HEK293 (cell line): ENCODE measurements at regions not wholly inside any gene's neighbourhood (a gene's known extent, or its start where the extent isn't known, plus 50 kb on each side); places are given as distances from the start of the nearest gene placed in this dataset.

Experiments used
- CTCF ChIA-PET: fragments of 350-600 bp; formaldehyde crosslinking; extraction: SDS; loops from one replicate; lab custom pipeline; 2021; ENCODE audit warnings: antibody characterized with exemption; lab: Yijun Ruan, JAX
- POLR2A ChIA-PET: fragments of 300-600 bp; formaldehyde crosslinking; extraction: SDS; loops from one replicate; lab custom pipeline; 2020; ENCODE audit warnings: antibody characterized with exemption, inconsistent platforms; lab: Yijun Ruan, JAX
- H3K27ac ChIP-seq: fragments of 200-500 bp; sonication (Bioruptor generic); 2 replicates; pipeline ENCODE4 v1.5.1; 2014; ENCODE audit warnings: low read depth, low read length, control low read depth, inconsistent platforms; ENCODE audit errors: extremely low read depth
- H3K36me3 ChIP-seq, 2 experiments: fragments of 200-500 bp in 1 of 2; sonication (Bioruptor generic) in 1 of 2; 1 replicate in 1 of 2; 2 replicates in 1 of 2; pipeline ENCODE4 v1.5.1; 2014 to 2017; ENCODE audit warnings: inconsistent platforms in 2 of 2, low read length in 2 of 2; ENCODE audit not compliant: control insufficient read depth in 2 of 2, insufficient read depth in 1 of 2
- H3K4me1 ChIP-seq: fragments of 200-500 bp; sonication (Bioruptor generic); 2 replicates; pipeline ENCODE4 v1.5.1; 2014; ENCODE audit warnings: mild to moderate bottlenecking, low read length, inconsistent platforms; ENCODE audit not compliant: control insufficient read depth, insufficient read depth
- H3K4me3 ChIP-seq: 2 replicates; pipeline ENCODE4 v1.5.1; 2011; ENCODE audit warnings: low read depth, mild to moderate bottlenecking, control low read depth, low read length, moderate library complexity
- H3K9me3 ChIP-seq: fragments of 200-500 bp; sonication (Bioruptor generic); 2 replicates; pipeline ENCODE4 v1.5.1; 2014; ENCODE audit warnings: low read depth, low read length, inconsistent platforms; ENCODE audit not compliant: control insufficient read depth, insufficient read depth
- BCL6B ChIP-seq: fragments of 450-650 bp; formaldehyde crosslinking; IDR thresholded peaks from 2 replicates; pipeline ENCODE4 v1.5.1; 2017; ENCODE audit warnings: missing biosample characterization, missing genetic modification characterization
- PRDM2 ChIP-seq: fragments of 450-650 bp; formaldehyde crosslinking; IDR thresholded peaks from 2 replicates; pipeline ENCODE4 v1.5.1; 2016; ENCODE audit warnings: missing biosample characterization, missing genetic modification characterization, borderline replicate concordance
- REPIN1 ChIP-seq: fragments of 450-650 bp; formaldehyde crosslinking; IDR thresholded peaks from 2 replicates; pipeline ENCODE4 v1.5.1; 2017; ENCODE audit warnings: missing biosample characterization, missing genetic modification characterization, low read depth
- SETDB1 ChIP-seq: IDR thresholded peaks from one replicate; pipeline ENCODE4 v1.6.1; 2017; ENCODE audit warnings: mild to moderate bottlenecking, low read length, moderate library complexity, mixed read lengths; ENCODE audit not compliant: insufficient read length
- SP7 ChIP-seq: fragments of 450-650 bp; formaldehyde crosslinking; IDR thresholded peaks from 2 replicates; pipeline ENCODE4 v1.5.1; 2016; ENCODE audit warnings: missing biosample characterization, missing genetic modification characterization
- TRIM28 ChIP-seq: IDR thresholded peaks from 2 replicates; pipeline ENCODE4 v1.6.1; 2011; ENCODE audit warnings: low read length, control low read depth, borderline replicate concordance
- YY1 ChIP-seq: fragments of 450-650 bp; formaldehyde crosslinking; IDR thresholded peaks from 2 replicates; pipeline ENCODE4 v1.5.1; 2018; ENCODE audit warnings: missing biosample characterization, missing genetic modification characterization
- ZBTB10 ChIP-seq: fragments of 450-650 bp; formaldehyde crosslinking; IDR thresholded peaks from 2 replicates; pipeline ENCODE4 v1.5.1; 2016; ENCODE audit warnings: missing biosample characterization, missing genetic modification characterization
- ZBTB49 ChIP-seq: fragments of 450-650 bp; formaldehyde crosslinking; IDR thresholded peaks from 2 replicates; pipeline ENCODE4 v1.5.1; 2016; ENCODE audit warnings: missing biosample characterization, missing genetic modification characterization, low read depth
- ZNF121 ChIP-seq: fragments of 450-650 bp; formaldehyde crosslinking; IDR thresholded peaks from 2 replicates; pipeline ENCODE4 v1.5.1; 2016; ENCODE audit warnings: missing biosample characterization, missing genetic modification characterization
- ZNF132 ChIP-seq: fragments of 450-650 bp; formaldehyde crosslinking; IDR thresholded peaks from 2 replicates; pipeline ENCODE4 v1.5.1; 2017; ENCODE audit warnings: missing biosample characterization, missing genetic modification characterization, borderline replicate concordance
- ZNF138 ChIP-seq: fragments of 450-650 bp; formaldehyde crosslinking; IDR thresholded peaks from 2 replicates; pipeline ENCODE4 v1.5.1; 2016; ENCODE audit warnings: missing biosample characterization, missing genetic modification characterization, borderline replicate concordance
- ZNF157 ChIP-seq: fragments of 450-650 bp; formaldehyde crosslinking; IDR thresholded peaks from 2 replicates; pipeline ENCODE4 v1.5.1; 2016; ENCODE audit warnings: missing biosample characterization, missing genetic modification characterization
- ZNF2 ChIP-seq: fragments of 450-650 bp; formaldehyde crosslinking; IDR thresholded peaks from 2 replicates; pipeline ENCODE4 v1.5.1; 2016; ENCODE audit warnings: missing biosample characterization, missing genetic modification characterization
- ZNF26 ChIP-seq: fragments of 450-650 bp; formaldehyde crosslinking; IDR thresholded peaks from 2 replicates; pipeline ENCODE4 v1.5.1; 2016; ENCODE audit warnings: missing biosample characterization, missing genetic modification characterization
- ZNF549 ChIP-seq: fragments of 450-650 bp; IDR thresholded peaks from 2 replicates; pipeline ENCODE4 v1.5.1; 2018; ENCODE audit warnings: missing biosample characterization, missing genetic modification characterization, mild to moderate bottlenecking, inconsistent platforms, moderate library complexity
- ZNF645 ChIP-seq: fragments of 450-650 bp; formaldehyde crosslinking; IDR thresholded peaks from 2 replicates; pipeline ENCODE4; 2016; ENCODE audit warnings: missing biosample characterization, missing genetic modification characterization
- ZNF658 ChIP-seq: fragments of 450-650 bp; formaldehyde crosslinking; IDR thresholded peaks from 2 replicates; pipeline ENCODE4; 2016; ENCODE audit warnings: missing biosample characterization, missing genetic modification characterization
- ZNF785 ChIP-seq: fragments of 450-650 bp; formaldehyde crosslinking; IDR thresholded peaks from 2 replicates; pipeline ENCODE4 v1.5.1; 2016; ENCODE audit warnings: missing biosample characterization, missing genetic modification characterization
- ZNF792 ChIP-seq: fragments of 450-650 bp; formaldehyde crosslinking; IDR thresholded peaks from 2 replicates; pipeline ENCODE4 v1.5.1; 2016; ENCODE audit warnings: missing biosample characterization, missing genetic modification characterization

- Histone ChIP-seq H3K27ac (no peak overlapping the region), H3K4me1 (peaks cover 4% of the 10 kb centered on the region), H3K4me3 (no peak overlapping the region), H3K36me3 (no peaks in the 10 kb centered on the region), H3K9me3 (no peaks in the 10 kb centered on the region)
- TF ChIP-seq SP7 (tag by site-specific recombination) (no peak), ZNF26 (tag by site-specific recombination) (no peak), REPIN1 (tag by site-specific recombination) (no peak), ZNF785 (no peak), ZNF645 (tag by site-specific recombination) (no peak), PRDM2 (tag by site-specific recombination) (no peak), ZNF157 (tag by site-specific recombination) (no peak), YY1 (tag by site-specific recombination) (no peak), ZNF138 (no peak), ZNF792 (tag by site-specific recombination) (no peak), ZBTB10 (no peak), ZNF132 (tag by site-specific recombination) (no peak), ZBTB49 (tag by site-specific recombination) (no peak), ZNF2 (tag by site-specific recombination) (no peak), ZNF121 (tag by site-specific recombination) (no peak), TRIM28 (no peak), BCL6B (no peak), SETDB1 (no peak), ZNF658 (no peak), ZNF549 (tag by site-specific recombination) (no peak)
- POLR2A ChIA-PET: interaction anchor here (0.5 kb wide), 1 partner anchor 1162 kb away, joined by 3 read pairs; no protein-coding TSS in a partner anchor
- CTCF ChIA-PET: interaction anchor here (0.6 to 1.4 kb wide), 4 partner anchors 52 to 99 kb away, joined by 3 to 4 read pairs (median 4); partner anchors contain the start of gene SYN3
These were observed 52.5 kb upstream of the SYN3 start for GRCh38 chr22:33110562-33111163.
